GM21576 (cell line): ENCODE measurements at regions not wholly inside any gene's neighbourhood (a gene's known extent, or its start where the extent isn't known, plus 50 kb on each side); places are given as distances from the start of the nearest gene placed in this dataset.
"Not testable (repeated sequence)": the region's sequence is repeated elsewhere in the genome, so short reads cannot be mapped to it uniquely, and the experiment has no call there.

Experiments used
- ATAC-seq: cut with Tn5 transposase; IDR thresholded peaks from one replicate; pipeline ENCODE4 v1.9.1; 2021; ENCODE audit warnings: mild to moderate bottlenecking, moderate library complexity; ENCODE audit not compliant: unreplicated experiment

DNA sequence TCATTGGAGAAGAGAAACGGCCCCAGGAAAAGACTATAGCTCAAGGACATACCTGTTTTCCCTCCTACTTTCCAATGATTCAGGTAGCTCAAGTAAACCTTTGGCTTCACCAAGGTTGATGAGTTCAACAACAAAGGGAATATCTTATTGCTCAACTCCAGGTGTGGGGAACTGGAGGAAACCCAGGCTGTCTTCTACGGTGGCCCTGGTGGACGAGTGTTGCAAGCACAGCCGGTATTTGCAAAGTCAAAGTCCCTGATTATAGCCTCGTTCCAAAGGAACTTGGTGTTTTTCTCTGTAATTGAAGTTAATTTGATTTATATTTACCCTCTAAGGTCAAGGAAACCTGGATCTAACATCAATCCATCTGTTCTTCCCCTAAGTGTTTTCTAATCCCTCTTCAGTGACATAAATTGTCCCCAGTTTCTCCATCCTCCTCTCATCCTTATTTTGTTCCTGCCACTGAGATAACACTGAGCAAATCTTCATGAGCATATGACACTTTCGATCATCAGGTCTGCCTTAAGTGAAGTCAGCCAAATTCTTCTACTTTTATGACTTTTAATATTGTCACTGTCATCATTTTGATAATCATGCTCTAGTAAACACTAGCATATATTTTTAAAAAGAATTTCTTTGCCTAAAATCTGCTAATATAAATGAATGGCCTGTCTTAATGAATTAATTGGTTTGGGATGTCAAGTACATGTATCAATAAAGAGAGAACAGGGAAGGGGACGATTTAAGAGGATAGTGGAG lies 174.6 kb upstream of the TBX3 start:
- ATAC-seq: no peak

DNA sequence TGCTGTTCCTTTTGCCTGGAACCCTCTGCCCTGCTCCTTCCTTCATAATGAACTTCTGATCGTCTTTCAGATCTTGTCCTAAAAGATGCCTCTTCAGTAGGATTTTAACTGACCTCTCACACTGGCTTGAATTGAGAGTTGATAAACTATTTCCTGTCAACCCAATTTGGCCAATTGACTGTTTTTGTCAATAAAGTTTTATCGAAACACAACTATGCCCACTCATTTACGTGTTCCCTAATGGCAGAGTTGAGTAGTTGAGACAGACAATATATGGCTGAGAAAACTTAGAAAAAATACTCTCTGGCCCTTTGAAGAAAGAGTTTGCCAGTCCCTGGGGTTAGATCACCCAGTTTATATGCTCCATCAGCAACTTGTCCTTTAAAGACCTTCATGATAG lies 171.7 kb upstream of the TBX3 start:
- no peak for ATAC-seq

DNA sequence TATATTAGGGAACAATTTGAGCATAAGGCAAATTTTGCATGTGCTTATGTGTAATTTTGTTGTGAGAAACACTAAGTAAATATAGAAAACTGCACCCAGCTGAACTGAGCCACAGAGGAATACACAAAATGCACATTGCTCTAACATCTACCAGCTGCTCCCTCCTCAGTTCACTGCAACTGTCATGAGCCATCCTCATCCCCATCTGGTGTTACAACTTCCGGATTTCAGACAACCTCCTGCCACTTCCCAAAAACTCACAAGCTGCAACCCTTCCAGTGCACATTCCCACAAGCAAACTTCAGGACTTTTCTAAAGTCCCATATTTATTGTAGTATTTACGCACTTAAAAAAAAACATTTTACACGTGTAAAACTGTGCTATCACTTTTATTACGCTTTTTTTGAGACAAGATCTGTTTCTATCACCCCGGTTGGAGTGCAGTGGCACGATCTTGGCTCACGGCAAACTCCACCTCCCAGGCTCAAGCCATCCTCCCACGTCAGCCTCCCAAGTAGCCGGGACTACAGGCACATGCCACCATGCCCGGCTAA lies 169.1 kb upstream of the TBX3 start:
- no peak for ATAC-seq

DNA sequence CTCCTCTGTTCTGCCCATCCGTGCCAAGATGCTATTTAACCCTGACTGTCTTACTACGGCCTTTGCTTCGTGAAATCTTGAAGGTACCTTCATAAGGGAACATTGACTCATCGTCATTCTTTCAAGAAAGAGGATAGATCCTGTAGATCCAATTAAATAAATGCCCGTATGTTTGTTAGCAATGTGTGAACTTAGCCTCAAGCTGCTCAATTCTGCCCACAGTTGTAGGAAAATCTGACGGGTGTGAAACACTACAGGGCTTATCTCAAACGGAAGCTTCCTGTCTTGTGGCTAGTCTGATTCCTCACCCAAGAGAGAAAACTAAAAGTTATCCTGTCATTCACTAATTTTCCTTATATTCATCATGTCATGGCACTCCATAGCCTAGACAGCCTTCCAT lies 168.0 kb upstream of the TBX3 start:
- no peak for ATAC-seq

DNA sequence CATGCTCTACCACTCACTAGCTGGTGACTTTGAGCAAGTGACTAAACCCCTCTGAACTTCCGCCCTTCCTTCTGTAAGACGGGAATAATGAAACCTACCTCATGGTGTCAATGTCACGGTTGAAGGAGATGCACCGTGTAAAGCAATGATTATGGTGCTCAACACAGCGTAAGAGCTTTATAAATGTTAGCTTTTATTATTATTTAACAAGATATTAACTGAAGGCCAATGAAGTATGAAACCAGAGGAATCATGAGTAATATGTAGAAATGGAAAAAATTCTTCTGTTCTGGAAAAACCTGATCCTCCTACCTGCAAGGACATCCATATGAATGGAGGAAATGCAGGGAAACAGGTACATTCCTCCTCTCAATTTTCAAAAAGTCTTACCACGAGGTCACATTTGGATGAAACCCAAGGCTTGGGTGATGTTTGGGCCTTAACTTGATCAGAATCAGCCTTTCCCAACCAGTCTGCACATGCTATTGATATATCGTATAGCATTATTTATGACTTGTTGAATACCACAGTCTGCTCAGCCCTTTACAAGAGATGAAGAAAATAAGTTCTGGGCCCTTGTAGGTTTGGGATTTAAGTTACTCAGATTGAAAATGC lies 166.8 kb upstream of the TBX3 start:
- ATAC-seq: no peak

DNA sequence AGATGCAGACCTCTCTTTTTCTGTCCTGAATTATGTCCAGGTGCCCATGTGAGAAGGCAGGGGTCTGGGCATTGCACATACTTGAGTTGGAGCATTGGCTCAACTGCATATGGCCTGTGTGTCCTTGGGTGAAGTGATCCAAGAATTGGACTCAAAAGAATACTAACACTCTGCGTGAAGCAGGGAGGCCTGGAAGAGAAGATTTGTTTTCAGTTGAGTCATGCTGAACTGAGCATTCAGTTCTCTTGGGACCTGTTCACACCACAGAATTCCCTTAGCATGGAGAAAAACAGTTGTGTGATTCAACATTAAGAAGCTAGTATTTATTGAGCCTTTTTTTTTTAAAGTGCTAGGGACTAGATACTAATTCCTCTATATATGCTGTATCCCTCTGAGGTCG lies 164.7 kb upstream of the TBX3 start:
- ATAC-seq: no peak

DNA sequence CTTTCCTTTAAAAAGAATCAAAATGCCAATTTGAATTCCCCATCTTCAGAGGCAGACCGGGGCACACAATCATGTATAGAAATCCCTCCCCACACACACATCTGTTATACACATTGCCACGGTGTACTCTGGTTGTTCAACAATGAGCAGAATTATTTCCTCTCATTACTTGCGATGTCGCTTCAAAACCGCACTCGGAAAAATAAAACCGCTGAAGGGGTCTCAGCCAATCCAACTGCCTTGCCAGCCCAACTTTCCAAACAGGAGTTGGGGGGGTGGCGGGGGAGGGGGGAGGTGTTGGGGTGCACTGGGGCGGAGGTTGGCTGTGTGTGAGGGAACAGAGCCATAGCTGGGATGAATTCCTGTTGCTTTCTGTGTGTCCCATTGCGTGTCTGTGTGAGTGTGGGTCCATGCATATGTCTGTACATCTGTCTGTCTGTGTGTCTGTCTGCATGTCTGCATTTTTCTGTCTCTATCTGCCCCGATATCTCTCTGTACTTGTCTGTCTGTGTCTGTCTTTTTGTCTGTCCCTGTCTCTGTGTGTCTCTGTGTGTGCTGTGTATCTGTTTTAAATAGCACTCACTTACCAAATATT lies 163.6 kb upstream of the TBX3 start:
- ATAC-seq: no peak

DNA sequence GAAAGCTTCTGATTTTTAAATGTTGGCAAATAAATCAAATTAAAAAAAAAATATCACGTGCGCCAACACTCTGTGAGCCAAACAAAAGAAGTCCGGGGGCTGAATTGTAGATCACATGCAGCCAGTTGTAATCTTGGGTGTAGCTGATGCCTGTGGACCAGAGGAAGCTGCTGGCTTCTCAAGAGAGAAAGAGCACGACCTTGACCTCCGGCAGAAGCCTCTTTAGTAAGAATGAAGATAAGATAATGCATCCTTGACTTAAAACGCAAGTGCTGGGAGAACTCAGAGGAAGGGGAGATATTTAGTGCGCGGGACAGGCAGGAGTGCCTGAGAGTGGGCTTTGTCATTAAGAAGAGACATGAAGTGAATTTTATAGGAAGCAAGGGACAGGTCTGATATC lies 162.8 kb upstream of the TBX3 start:
- ATAC-seq: no peak

DNA sequence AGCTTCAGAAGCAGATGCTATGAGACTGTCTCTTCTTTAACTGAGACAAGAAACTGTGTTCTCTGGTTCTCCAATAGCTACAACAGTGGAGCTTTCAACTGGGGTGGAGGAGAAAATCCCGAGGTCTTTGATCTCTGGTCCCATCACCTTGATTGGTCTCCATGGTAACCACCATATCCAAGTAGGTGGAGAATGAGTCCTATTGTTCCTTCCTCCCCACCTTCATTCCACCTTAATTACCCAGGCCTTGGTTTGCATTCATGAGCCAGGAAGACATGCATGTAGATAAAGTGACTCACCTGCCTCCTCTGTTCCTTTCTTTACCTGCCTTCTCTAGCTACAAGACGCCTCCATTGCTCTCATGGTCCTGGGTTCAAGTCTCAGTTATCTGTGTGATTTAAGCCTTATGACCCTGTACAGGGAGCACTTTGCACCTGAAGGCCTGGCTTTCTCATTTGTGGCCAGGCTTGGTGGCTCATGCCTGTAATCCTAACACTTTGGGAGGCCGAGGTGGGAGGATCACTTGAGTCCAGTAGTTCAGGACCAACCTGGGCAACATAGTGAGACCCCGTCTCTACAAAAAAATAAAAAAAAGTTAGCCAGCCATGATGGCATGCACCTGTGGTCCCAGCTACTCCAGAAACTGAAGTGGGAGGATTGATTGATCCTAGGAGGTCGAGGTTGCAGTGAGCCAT lies 157.7 kb upstream of the TBX3 start:
- ATAC-seq: no peak

DNA sequence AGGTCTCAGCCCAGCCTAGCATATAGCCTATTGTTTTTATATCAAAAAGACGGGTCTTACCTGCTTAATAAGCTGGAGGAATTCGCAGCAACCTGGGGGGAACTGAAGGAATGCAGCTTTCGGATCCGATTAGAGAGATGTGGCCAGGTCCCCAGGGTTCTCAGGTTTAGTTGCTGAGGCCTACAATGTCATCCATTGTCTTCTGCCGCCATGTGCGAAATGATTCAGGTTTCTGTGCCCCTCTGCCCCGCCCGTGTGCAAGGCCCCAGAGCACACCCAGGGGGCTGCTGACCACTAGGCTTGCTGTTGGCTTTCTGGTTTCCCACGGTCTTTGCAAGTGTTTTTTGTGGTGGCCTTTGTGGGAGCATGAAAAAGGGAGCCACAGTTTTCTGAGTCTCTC lies 154.5 kb upstream of the TBX3 start:
- ATAC-seq: no peak

DNA sequence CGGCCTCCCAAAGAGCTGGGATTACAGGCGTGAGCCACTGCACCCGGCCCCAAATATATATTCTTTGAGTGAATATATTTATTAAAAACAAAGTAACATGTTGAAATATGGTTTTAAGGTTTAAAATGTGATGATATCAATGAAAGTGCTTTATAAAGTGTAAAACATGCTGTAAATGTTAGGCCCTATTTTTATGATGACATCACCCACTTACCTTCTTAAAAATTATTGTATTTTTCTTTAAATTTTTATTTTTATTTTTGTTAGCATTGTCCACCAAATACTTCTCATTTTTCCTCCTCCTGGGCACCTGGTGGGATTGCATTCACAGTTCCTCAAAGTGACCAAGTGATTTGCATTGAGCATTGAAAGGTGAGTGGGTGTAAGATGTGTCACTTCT lies 152.6 kb upstream of the TBX3 start:
- no peak for ATAC-seq

DNA sequence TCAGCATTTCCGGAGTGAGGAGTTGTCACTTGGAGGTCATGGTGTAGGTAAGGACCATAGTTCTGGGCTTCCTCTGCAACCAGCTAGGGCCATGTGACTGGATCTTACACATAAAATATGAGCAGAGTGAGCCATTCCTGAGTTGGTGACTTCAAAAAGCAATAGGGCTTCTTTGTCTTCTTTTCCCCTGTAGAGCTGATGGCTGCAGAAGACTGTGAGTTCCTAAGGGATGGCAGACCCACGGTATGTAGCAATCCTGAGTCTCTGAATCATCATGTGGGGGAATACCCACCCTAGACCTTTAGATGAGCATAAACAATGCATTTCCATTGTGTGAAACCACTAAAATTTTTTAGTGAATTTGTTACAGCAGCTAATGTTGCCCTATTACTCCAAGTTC lies 151.1 kb upstream of the TBX3 start:
- no peak for ATAC-seq

DNA sequence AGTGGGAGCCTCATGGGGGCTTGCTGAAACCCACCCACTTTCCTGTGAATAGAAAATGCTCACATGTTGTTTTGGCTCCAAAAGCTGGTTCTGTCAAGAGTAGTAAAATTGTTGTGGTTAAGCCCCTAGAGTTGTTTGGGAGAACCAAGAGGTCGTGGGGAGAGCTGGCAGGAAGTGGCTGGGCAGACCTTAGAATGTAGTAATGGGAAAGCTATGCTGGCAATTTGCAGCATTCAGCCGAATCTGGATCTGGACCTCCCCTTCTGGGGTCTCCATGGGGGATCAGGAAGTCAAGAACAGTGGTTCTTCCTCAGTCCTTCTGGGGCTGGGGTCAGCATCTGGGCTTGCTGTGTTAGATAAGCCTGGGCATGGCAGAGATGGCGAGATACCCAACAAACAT lies 150.6 kb upstream of the TBX3 start:
- ATAC-seq: no peak

DNA sequence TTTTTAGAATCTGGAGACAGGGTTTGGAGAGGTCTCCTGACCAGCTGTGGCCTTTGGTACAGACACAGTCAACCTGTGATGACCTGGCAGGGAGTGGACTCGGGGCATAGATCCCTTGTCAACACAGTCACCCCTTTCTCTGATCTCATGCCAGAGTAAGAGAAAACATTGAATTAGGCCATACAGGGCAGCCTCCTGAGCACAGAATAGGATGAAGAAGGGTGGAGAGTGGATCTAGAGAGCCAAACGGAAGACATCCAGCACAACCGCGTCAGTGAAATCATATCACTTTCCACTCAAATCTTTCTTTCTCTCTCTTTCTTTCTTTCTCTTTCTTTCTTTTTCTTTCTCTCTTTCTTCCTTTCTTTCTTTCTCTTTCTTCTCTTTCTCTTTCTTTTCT lies 145.9 kb upstream of the TBX3 start:
- ATAC-seq: no peak

DNA sequence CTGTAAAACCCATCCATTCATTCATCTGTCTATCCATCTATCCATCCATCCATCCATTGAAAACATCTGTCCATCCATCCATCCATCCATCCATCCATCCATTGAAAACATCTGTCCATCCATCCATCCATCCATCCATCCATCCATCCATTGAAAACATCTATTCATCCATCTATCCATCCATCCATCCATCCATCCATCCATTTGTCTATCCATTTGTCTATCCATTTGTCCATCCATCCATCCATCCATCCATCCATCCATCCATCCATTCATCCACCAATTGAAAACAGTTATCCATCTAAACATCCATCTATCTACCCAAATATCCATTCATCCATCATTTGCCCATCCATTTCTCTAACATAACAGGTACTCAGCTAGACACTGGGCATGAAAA lies 145.3 kb upstream of the TBX3 start:
- not testable (repeated sequence) for ATAC-seq

DNA sequence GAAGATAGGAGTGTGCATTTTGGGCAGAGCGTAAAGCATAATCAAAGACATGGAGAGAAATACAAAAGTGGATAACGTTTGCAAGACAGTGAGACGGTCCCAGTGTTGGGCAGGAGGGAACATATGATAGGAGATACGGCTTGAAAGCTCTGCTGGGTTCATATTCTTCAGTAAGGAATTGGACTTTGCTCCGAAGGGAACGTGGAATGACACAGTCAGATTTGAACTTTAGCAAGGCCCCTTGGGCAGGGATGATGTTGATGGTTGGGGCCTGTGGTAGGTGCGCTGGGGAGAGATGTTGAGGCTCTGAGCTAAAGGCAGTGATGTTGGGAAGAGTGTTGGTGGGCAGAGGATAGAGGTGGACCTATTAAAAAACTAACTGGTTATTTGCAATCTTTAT lies 143.5 kb upstream of the TBX3 start:
- no peak for ATAC-seq

DNA sequence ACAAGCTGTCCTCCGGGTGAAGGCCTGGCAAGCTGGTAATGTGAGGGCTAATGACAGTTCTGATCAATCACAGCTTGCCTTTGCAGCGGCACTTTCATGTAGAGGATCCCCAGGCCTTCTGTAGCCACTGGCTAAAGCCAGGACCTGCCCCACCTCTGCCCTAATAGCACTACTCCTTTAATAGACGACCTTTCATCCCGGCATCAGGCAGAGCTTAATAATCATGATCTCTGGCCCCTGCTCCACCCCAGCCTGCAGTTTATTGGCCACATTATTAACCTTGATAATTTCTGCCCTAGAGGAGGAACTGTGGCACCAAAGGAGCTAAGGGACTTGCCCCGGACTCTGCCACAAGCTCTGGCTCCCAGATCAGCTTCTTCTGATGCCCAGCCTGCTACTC lies 142.3 kb upstream of the TBX3 start:
- ATAC-seq: no peak

DNA sequence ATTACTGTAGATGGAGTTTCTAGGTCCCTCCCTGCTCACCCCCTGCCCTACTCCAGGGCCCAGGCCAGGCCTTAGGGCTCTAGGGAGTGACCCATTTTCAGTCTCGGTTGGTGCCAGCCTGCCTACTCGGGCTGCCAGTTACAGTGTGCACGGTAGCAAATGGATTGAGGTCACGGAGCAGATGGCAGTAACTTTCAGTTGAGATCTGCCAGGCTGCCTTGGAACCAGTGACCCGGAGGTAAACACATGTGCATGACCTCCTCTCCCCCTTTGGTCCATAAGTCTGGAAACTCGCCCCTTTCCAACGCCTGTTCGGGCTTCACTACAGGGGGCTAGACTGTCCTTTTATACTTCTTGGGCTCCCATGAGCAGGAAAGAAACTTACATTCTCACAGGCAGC lies 139.7 kb upstream of the TBX3 start:
- no peak for ATAC-seq

DNA sequence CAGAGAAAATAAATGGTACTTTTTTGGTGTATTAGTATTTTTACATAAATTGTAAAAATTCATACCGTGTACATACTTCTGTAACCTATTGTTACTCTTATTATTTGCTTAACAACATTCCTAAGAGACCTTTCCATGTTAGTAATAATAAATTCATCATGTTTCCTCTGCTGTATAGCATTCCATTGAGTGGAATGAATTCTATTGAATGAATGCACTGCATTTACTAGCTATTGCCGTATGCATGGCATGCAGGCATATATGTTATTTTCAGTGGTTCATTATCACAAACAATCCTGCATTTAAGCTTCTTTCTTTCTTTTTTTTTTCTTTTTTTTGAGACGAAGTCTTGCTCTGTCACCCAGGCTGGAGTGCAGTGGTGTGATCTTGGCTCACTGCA lies 137.6 kb upstream of the TBX3 start:
- no peak for ATAC-seq

DNA sequence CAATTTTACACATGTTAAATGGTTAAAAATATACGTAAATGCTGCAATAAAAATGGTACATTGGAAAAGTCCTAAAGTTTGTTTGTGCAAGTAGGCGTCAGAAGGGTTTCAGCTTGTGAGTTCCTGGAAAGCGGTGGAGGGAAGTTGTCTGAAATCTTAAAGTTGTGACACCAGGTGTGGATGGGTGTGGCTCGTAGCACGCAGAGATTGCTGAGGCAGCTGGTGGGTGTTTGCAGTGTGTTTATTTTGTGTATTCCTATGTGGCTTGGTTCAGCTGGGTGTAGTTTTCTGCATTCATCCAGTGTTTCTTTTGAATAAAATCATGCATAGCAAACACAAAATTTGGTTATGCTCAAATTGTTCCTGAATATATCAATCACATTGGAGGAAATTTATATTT lies 136.8 kb upstream of the TBX3 start:
- ATAC-seq: no peak

DNA sequence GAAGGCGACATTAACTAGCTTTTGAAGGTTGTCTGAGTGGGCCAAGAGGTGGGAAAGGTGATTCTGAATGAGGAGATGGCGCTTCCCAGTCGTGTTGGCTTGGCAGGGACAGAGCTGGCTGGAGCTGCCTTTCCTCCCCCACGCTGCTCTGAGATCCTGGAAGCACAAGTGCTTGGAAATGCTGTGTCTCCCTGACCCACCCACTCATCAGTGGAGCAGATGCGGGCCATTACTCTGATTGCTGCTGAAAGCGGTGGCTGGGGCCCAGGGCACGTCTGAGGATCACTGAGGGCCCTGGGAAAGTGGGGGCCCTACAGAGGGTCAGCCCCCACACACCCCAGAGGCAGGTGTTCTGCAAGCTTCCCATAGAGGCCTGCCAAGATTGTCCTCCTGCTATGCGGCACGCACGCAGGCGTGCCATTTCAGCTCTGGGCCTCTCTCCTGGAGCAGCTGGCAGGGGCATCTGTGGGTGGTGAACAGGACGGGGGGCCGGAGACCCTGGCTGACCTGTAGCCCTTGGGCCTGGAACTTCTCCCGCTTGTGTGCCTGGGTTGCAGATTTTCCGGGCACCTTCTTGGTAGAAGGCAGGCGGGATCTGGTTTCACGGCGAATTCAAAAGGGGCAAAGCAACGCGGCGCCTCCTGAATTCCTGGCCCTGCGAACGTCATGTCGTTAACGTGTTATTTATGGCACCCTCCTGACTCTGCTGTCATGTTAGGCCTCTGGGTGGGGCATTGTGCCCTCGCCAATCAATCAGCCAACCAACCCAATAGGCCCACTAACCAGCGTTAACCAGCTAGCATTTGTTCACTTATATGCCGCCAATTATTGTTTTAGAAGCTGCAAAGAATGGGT lies 133.8 kb upstream of the TBX3 start:
- ATAC-seq: no peak
